Neural crest cell (in vitro differentiated cells): ENCODE measurements at regions not wholly inside any gene's neighbourhood (a gene's known extent, or its start where the extent isn't known, plus 50 kb on each side); places are given as distances from the start of the nearest gene placed in this dataset.

Source experiments
- DNase-seq: peaks from one replicate; pipeline ENCODE4 v3.0.0; 2021; ENCODE audit warnings: low read depth, mixed read lengths, low spot score
- H3K27ac Mint-ChIP-seq: one replicate; pipeline ENCODE4 v1.8.0; 2021; ENCODE audit warnings: mild to moderate bottlenecking, mixed read lengths; ENCODE audit not compliant: unreplicated experiment
- H3K27me3 Mint-ChIP-seq: 2 replicates; pipeline ENCODE4 v1.8.0; 2021; ENCODE audit warnings: low read depth, mild to moderate bottlenecking, mixed read lengths
- H3K36me3 Mint-ChIP-seq: 2 replicates; pipeline ENCODE4 v1.8.0; 2021; ENCODE audit warnings: low read depth, mild to moderate bottlenecking, mixed read lengths
- H3K4me1 Mint-ChIP-seq: 2 replicates; pipeline ENCODE4 v1.8.0; 2021; ENCODE audit warnings: mixed read lengths
- H3K4me3 Mint-ChIP-seq: one replicate; pipeline ENCODE4 v1.8.0; 2021; ENCODE audit warnings: mild to moderate bottlenecking, mixed read lengths
- H3K9me3 Mint-ChIP-seq: 2 replicates; pipeline ENCODE4 v1.8.0; 2021; ENCODE audit warnings: mixed read lengths
- CTCF ChIP-seq: fragments of 200-600 bp; sonication (generic); conservative IDR thresholded peaks from 2 replicates; pipeline ENCODE4 v1.5.0; 2021; ENCODE audit warnings: antibody characterized with exemption, mild to moderate bottlenecking

DNA sequence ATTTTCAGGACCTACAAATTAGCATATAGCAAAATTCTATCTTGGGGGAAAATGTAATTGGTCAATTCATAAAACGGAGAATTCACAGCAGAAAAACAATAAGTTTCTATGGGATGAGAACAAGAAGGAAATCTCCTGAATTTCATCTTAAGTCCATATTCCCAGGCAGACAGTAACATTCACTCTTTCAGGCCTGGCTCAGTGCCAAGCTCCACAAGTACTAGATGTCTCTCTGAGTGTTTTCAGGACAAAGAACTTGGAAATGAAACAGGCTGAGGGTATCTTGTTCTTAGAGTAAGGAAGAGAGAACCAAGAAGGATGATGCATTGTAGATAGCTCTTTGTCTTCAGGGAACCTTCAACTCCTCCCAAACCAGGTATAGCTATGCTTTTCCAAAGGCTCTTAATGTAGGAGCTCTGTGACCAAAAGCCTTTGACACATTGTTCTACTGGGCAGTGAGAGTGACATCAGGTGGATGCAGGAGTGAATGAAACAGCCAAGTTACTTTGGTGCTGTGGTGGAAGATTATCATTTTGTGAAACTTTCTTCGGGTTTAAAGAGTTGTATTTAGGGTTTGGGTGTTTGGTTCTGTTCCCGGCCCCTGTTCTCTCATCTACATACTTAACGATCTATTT, 298.3 kb downstream of the GPATCH2 start:
- no peak for TF ChIP-seq CTCF
- Mint-ChIP-seq H3K9me3 (peaks cover 7% of the 10 kb centered on the region), H3K27me3 (no peaks in the 10 kb centered on the region), H3K36me3 (peaks cover 5% of the 10 kb centered on the region), H3K27ac (no peak overlapping the region), H3K4me3 (no peak overlapping the region), H3K4me1 (peaks cover 5% of the 10 kb centered on the region)
- no peak for DNase-seq

- Mint-ChIP-seq H3K36me3 (peaks cover 5% of the 10 kb centered on the region), H3K27ac (no peak overlapping the region), H3K4me1 (peaks cover 5% of the 10 kb centered on the region), H3K27me3 (no peaks in the 10 kb centered on the region), H3K4me3 (no peak overlapping the region), H3K9me3 (peaks cover 7% of the 10 kb centered on the region)
- TF ChIP-seq CTCF, result no peak
- DNase-seq, result no peak
These were observed 299.2 kb downstream of the GPATCH2 start for GRCh38 chr1:217331698-217332097.

- Mint-ChIP-seq H3K9me3 (peaks cover 7% of the 10 kb centered on the region), H3K4me3 (no peak overlapping the region), H3K36me3 (peaks cover 5% of the 10 kb centered on the region), H3K27ac (no peak overlapping the region), H3K27me3 (no peaks in the 10 kb centered on the region), H3K4me1 (peaks cover 5% of the 10 kb centered on the region)
- no peak for TF ChIP-seq CTCF
- no peak for DNase-seq
These were observed 303.0 kb downstream of the GPATCH2 start for GRCh38 chr1:217327901-217328300.

DNA sequence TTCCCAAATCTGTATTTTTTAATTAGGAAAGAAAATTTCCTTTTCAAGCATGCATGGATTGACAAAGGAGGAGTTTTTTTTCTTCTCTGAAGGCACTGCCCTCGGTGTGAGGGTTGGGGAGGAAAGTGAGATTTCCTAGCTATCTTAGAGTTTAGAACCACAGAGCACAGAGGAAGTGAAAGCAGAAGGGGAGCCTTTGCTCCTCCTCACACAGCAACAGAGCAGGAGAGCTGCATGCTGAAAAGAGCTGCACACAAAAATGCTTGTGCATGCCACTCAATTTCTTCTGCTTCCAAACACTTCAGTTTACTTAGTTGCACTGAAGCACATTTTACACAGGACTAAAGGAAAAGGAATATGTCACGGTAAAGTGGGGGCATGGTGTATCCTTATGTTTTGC, 308.1 kb downstream of the GPATCH2 start:
- Mint-ChIP-seq H3K27ac (no peak overlapping the region), H3K36me3 (no peaks in the 10 kb centered on the region)

GRCh38 chr1:217315346-217315745, 315.5 kb downstream of the GPATCH2 start:
- DNase-seq, result no peak
- Mint-ChIP-seq H3K4me1 (no peaks in the 10 kb centered on the region), H3K4me3 (no peak overlapping the region), H3K27ac (no peak overlapping the region), H3K36me3 (no peaks in the 10 kb centered on the region), H3K9me3 (peaks cover 3% of the 10 kb centered on the region), H3K27me3 (no peaks in the 10 kb centered on the region)
- TF ChIP-seq CTCF, result no peak

More for the DNA sequence above, 308.1 kb downstream of the GPATCH2 start:
- H3K4me1 Mint-ChIP-seq, result no peaks in the 10 kb centered on the region
- no peak overlapping the region for H3K4me3 Mint-ChIP-seq
- H3K9me3 Mint-ChIP-seq, result no peaks in the 10 kb centered on the region
- H3K27me3 Mint-ChIP-seq, result no peaks in the 10 kb centered on the region
- no peak for DNase-seq
- TF ChIP-seq CTCF, result no peak
